Type B pancreatic cell (in vitro differentiated cells): ENCODE measurements at regions not wholly inside any gene's neighbourhood (a gene's known extent, or its start where the extent isn't known, plus 50 kb on each side); places are given as distances from the start of the nearest gene placed in this dataset.
"Not testable (repeated sequence)": the region's sequence is repeated elsewhere in the genome, so short reads cannot be mapped to it uniquely, and the experiment has no call there.

Source experiments
- DNase-seq: peaks from one replicate; pipeline ENCODE4 v3.0.0; 2021; ENCODE audit warnings: mixed read lengths; ENCODE audit not compliant: unreplicated experiment; ENCODE audit errors: extremely low spot score
- H3K27ac Mint-ChIP-seq: 2 replicates; pipeline ENCODE4 v1.8.0; 2021; ENCODE audit warnings: mild to moderate bottlenecking, mixed read lengths
- H3K27me3 Mint-ChIP-seq: 2 replicates; pipeline ENCODE4 v1.8.0; 2021; ENCODE audit warnings: mixed read lengths
- H3K36me3 Mint-ChIP-seq: 2 replicates; pipeline ENCODE4 v1.8.0; 2021; ENCODE audit warnings: mixed read lengths
- H3K4me1 Mint-ChIP-seq: one replicate; pipeline ENCODE4 v1.8.0; 2021; ENCODE audit warnings: mixed read lengths; ENCODE audit not compliant: unreplicated experiment
- H3K4me3 Mint-ChIP-seq: 2 replicates; pipeline ENCODE4 v1.8.0; 2021; ENCODE audit warnings: mild to moderate bottlenecking, mixed read lengths
- H3K9me3 Mint-ChIP-seq: 2 replicates; pipeline ENCODE4 v1.8.0; 2021; ENCODE audit warnings: mixed read lengths
- CTCF ChIP-seq: fragments of 200-600 bp; sonication (generic); conservative IDR thresholded peaks from 2 replicates; pipeline ENCODE4 v1.5.0; 2021; ENCODE audit warnings: antibody characterized with exemption, mild to moderate bottlenecking

- H3K4me1 Mint-ChIP-seq: peaks cover 25% of the 10 kb centered on the region
- no peak for DNase-seq
- H3K36me3 Mint-ChIP-seq: no peaks in the 10 kb centered on the region
Measured at GRCh38 chr17:6259899-6260298, 175.0 kb downstream of the AIPL1 start.

GRCh38 chr17:6257336-6257735 is 177.6 kb downstream of the AIPL1 start:
- no peak for DNase-seq
- no peak for TF ChIP-seq CTCF
- peak overlapping the region; percentile 52 for H3K27ac Mint-ChIP-seq
- peak overlapping the region; percentile 58 for H3K4me3 Mint-ChIP-seq
- H3K36me3 Mint-ChIP-seq: no peaks in the 10 kb centered on the region
- no peaks in the 10 kb centered on the region for H3K9me3 Mint-ChIP-seq
- peaks cover 39% of the 10 kb centered on the region for H3K27me3 Mint-ChIP-seq
- peaks cover 36% of the 10 kb centered on the region for H3K4me1 Mint-ChIP-seq

More at GRCh38 chr17:6259899-6260298, 175.0 kb downstream of the AIPL1 start:
- no peaks in the 10 kb centered on the region for H3K9me3 Mint-ChIP-seq
- no peak overlapping the region for H3K4me3 Mint-ChIP-seq
- peaks cover 52% of the 10 kb centered on the region for H3K27me3 Mint-ChIP-seq
- TF ChIP-seq CTCF: no peak
- H3K27ac Mint-ChIP-seq: no peak overlapping the region

- H3K27me3 Mint-ChIP-seq: peaks cover 24% of the 10 kb centered on the region
- no peaks in the 10 kb centered on the region for H3K9me3 Mint-ChIP-seq
- peaks cover 36% of the 10 kb centered on the region for H3K4me1 Mint-ChIP-seq
- no peak for DNase-seq
- H3K4me3 Mint-ChIP-seq: no peak overlapping the region
- no peaks in the 10 kb centered on the region for H3K36me3 Mint-ChIP-seq
- no peak overlapping the region for H3K27ac Mint-ChIP-seq
- TF ChIP-seq CTCF: no peak
Measured at GRCh38 chr17:6255322-6255721, 179.6 kb downstream of the AIPL1 start.

- H3K4me1 Mint-ChIP-seq: peaks cover 43% of the 10 kb centered on the region
- no peak for TF ChIP-seq CTCF
- H3K27ac Mint-ChIP-seq: no peak overlapping the region
- no peak overlapping the region for H3K4me3 Mint-ChIP-seq
- no peaks in the 10 kb centered on the region for H3K9me3 Mint-ChIP-seq
- no peak for DNase-seq
- H3K27me3 Mint-ChIP-seq: peaks cover 22% of the 10 kb centered on the region
- H3K36me3 Mint-ChIP-seq: no peaks in the 10 kb centered on the region
Measured at GRCh38 chr17:6254036-6254435, 180.9 kb downstream of the AIPL1 start.

- Mint-ChIP-seq H3K4me1 (peaks cover 25% of the 10 kb centered on the region), H3K27me3 (peaks cover 17% of the 10 kb centered on the region)
- not testable (repeated sequence) for H3K9me3 Mint-ChIP-seq, H3K4me3 Mint-ChIP-seq, H3K36me3 Mint-ChIP-seq, DNase-seq, H3K27ac Mint-ChIP-seq
Measured at GRCh38 chr17:6251640-6252039, 181.5 kb downstream of the WSCD1 start.

GRCh38 chr17:6249732-6250131 is 179.6 kb downstream of the WSCD1 start:
- DNase-seq: no peak
- Mint-ChIP-seq H3K9me3 (no peaks in the 10 kb centered on the region), H3K27ac (no peak overlapping the region), H3K27me3 (peaks cover 17% of the 10 kb centered on the region), H3K36me3 (no peaks in the 10 kb centered on the region), H3K4me1 (peaks cover 16% of the 10 kb centered on the region), H3K4me3 (peak overlapping the region; percentile 31)
- TF ChIP-seq CTCF: no peak
